IMR-90 (cell line): ENCODE measurements at regions not wholly inside any gene's neighbourhood (a gene's known extent, or its start where the extent isn't known, plus 50 kb on each side); places are given as distances from the start of the nearest gene placed in this dataset.

ENCODE experiments used
- ATAC-seq: fragments of 200-7000 bp; cut with Tn5 transposase; 2 replicates; pipeline ENCODE4 v1.9.1; 2020; ENCODE audit warnings: low read depth, mild to moderate bottlenecking, moderate library complexity
- BruUV-seq: library from RNA; stranded (reverse); fragments of 400-500 nt; replicated peaks from 2 replicates; lab custom pipeline; 2021; lab: Mats Ljungman, UMichigan
- CTCF ChIA-PET: fragments of 300-600 bp; formaldehyde crosslinking; extraction: SDS; loops from one replicate; lab custom pipeline; 2021; ENCODE audit warnings: antibody characterized with exemption; lab: Yijun Ruan, JAX
- POLR2A ChIA-PET: fragments of 300-600 bp; sonication (Branson Sonifier 250); formaldehyde crosslinking; loops from one replicate; lab custom pipeline; 2022; ENCODE audit warnings: antibody characterized with exemption; ENCODE audit not compliant: unreplicated experiment; lab: Charles Lee
- DNase-seq: peaks from one replicate; pipeline ENCODE4 v3.0.0; 2013
- H2AFZ ChIP-seq: replicated peaks from 2 replicates; pipeline ENCODE3; 2013; ENCODE audit warnings: low read length, mild to moderate bottlenecking; ENCODE audit not compliant: poor library complexity
- H2AK5ac ChIP-seq: 2 replicates; pipeline ENCODE4 v1.6.1; 2013; ENCODE audit warnings: low read depth, low read length, inconsistent platforms
- H2AK9ac ChIP-seq: replicated peaks from 2 replicates; pipeline ENCODE3; 2013; ENCODE audit warnings: mild to moderate bottlenecking, low read depth, low read length, moderate library complexity; ENCODE audit not compliant: poor library complexity
- H2BK120ac ChIP-seq: 2 replicates; pipeline ENCODE4 v1.6.1; 2013; ENCODE audit warnings: low read depth, low read length, inconsistent platforms
- H2BK15ac ChIP-seq: 3 replicates; pipeline ENCODE4 v1.6.1; 2013; ENCODE audit warnings: low read depth, low read length, inconsistent platforms
- H2BK20ac ChIP-seq: 2 replicates; pipeline ENCODE4 v1.6.1; 2013; ENCODE audit warnings: low read depth, mild to moderate bottlenecking, inconsistent platforms, low read length, moderate library complexity
- H2BK5ac ChIP-seq: 2 replicates; pipeline ENCODE4 v1.6.1; 2013; ENCODE audit warnings: mild to moderate bottlenecking, low read depth, low read length, inconsistent platforms; ENCODE audit not compliant: poor library complexity, severe bottlenecking
- H3K14ac ChIP-seq: replicated peaks from 2 replicates; pipeline ENCODE4 v1.6.1; 2013; ENCODE audit warnings: low read depth, low read length, inconsistent platforms
- H3K18ac ChIP-seq: 2 replicates; pipeline ENCODE4 v1.6.1; 2013; ENCODE audit warnings: low read depth, low read length, control low read depth
- H3K23ac ChIP-seq: 2 replicates; pipeline ENCODE4 v1.6.1; 2013; ENCODE audit warnings: low read depth, low read length, inconsistent platforms
- H3K27ac ChIP-seq: 2 replicates; pipeline ENCODE4 v1.5.1; 2013; ENCODE audit warnings: mild to moderate bottlenecking, control low read depth, low read length; ENCODE audit not compliant: insufficient read depth
- H3K27me3 ChIP-seq: 2 replicates; pipeline ENCODE4 v1.6.1; 2013; ENCODE audit warnings: low read length; ENCODE audit not compliant: control insufficient read depth, insufficient read depth
- H3K36me3 ChIP-seq: 2 replicates; pipeline ENCODE4 v1.6.1; 2013; ENCODE audit warnings: low read length, mixed read lengths; ENCODE audit not compliant: control insufficient read depth, insufficient read depth
- H3K4ac ChIP-seq: 2 replicates; pipeline ENCODE4 v1.6.1; 2013; ENCODE audit warnings: low read depth, low read length, inconsistent platforms
- H3K4me1 ChIP-seq: 2 replicates; pipeline ENCODE4 v1.6.1; 2013; ENCODE audit warnings: low read length, mixed read lengths; ENCODE audit not compliant: control insufficient read depth, insufficient read depth
- H3K4me2 ChIP-seq: 2 replicates; pipeline ENCODE4 v1.6.1; 2013; ENCODE audit warnings: low read depth, mild to moderate bottlenecking, control low read depth, low read length, moderate library complexity
- H3K4me3 ChIP-seq: 2 replicates; pipeline ENCODE4 v1.5.1; 2013; ENCODE audit warnings: low read depth, mild to moderate bottlenecking, control low read depth, low read length, moderate library complexity; ENCODE audit not compliant: insufficient read depth
- H3K56ac ChIP-seq: 2 replicates; pipeline ENCODE4 v1.6.1; 2013; ENCODE audit warnings: low read length, inconsistent platforms; ENCODE audit not compliant: insufficient read depth; ENCODE audit errors: extremely low read depth
- H3K79me1 ChIP-seq, 2 experiments: 2 replicates each; pipeline ENCODE4 v1.6.1; 2013; ENCODE audit warnings: low read length in 2 of 2, inconsistent platforms in 1 of 2, low read depth in 1 of 2
- H3K9ac ChIP-seq: 2 replicates; pipeline ENCODE4 v1.6.1; 2013; ENCODE audit warnings: low read depth, low read length, control low read depth
- H3K9me1 ChIP-seq: 2 replicates; pipeline ENCODE4 v1.6.1; 2013; ENCODE audit warnings: low read length, inconsistent platforms; ENCODE audit not compliant: insufficient read depth
- H3K9me3 ChIP-seq: 2 replicates; pipeline ENCODE4 v1.6.1; 2013; ENCODE audit warnings: low read length; ENCODE audit not compliant: control insufficient read depth, insufficient read depth
- H4K20me1 ChIP-seq: 2 replicates; pipeline ENCODE4 v1.6.1; 2013; ENCODE audit warnings: low read length, inconsistent platforms; ENCODE audit not compliant: insufficient read depth
- H4K5ac ChIP-seq: 2 replicates; pipeline ENCODE4 v1.6.1; 2013; ENCODE audit warnings: mild to moderate bottlenecking, low read depth, low read length, control low read depth
- H4K8ac ChIP-seq, 2 experiments: 2 replicates each; pipeline ENCODE4 v1.6.1; 2013; ENCODE audit warnings: low read depth in 2 of 2, low read length in 2 of 2, control low read depth in 1 of 2, inconsistent platforms in 1 of 2
- H4K91ac ChIP-seq: 2 replicates; pipeline ENCODE4 v1.6.1; 2013; ENCODE audit warnings: low read depth, low read length, inconsistent platforms; ENCODE audit not compliant: insufficient read depth
- MAFK ChIP-seq: IDR thresholded peaks from 2 replicates; pipeline ENCODE4 v1.6.1; 2012; ENCODE audit warnings: low read depth, low read length, improper control_type of control experiment
- WGBS, 2 experiments: methylation state at CpG; one replicate each; pipeline versions ENCODE4 v1.1.5 to v1.1.7; 2013; ENCODE audit warnings: missing lambda C conversion rate in 2 of 2; ENCODE audit not compliant: insufficient read length in 1 of 2; ENCODE audit errors: extremely low coverage in 2 of 2; 5-methylcytosine and 5-hydroxymethylcytosine counted together
- dilution Hi-C: fragments of 300-500 bp; cut with HindIII; formaldehyde crosslinking; loops from one replicate; pipeline ENCODE4 v1.14.3; 2018; ENCODE audit warnings: low sequenced_read_pairs; ENCODE audit not compliant: unreplicated experiment
- in situ Hi-C: fragments of 300-500 bp; cut with MboI; formaldehyde crosslinking; loops from 3 replicates; pipeline ENCODE4 v1.14.3; 2019; ENCODE audit warnings: low sequenced_read_pairs, inconsistent platforms, mixed read lengths
- intact Hi-C: fragments of 100-400 bp; cut with micrococcal nuclease; formaldehyde crosslinking; loops from 2 replicates; pipeline ENCODE4 v1.10.0; 2022

GRCh38 chr21:43353282-43354025 lies 73.5 kb downstream of the SIK1 start:
- in situ Hi-C loops (no loop called here), dilution Hi-C loops (no loop called here), intact Hi-C loops (no loop called here)
- CTCF ChIA-PET = no interaction called here
- Histone ChIP-seq H4K20me1 (no peaks in the 10 kb centered on the region), H3K14ac (no peak overlapping the region), H3K4me3 (no peak overlapping the region), H3K79me1 (no peaks in the 10 kb centered on the region), H3K9ac (no peak overlapping the region), H3K36me3 (no peaks in the 10 kb centered on the region), H4K91ac (no peak overlapping the region; the same call in 1 of the 2 replicates), H2BK15ac (no peak overlapping the region), H4K5ac (no peak overlapping the region), H2BK20ac (no peak overlapping the region), H2BK120ac (no peak overlapping the region), H3K27me3 (peaks cover 3% of the 10 kb centered on the region; the same call in 1 of the 2 replicates), H4K8ac (no peak overlapping the region), H3K4me1 (no peaks in the 10 kb centered on the region), H2BK5ac (no peak overlapping the region), H3K18ac (no peak overlapping the region), H3K4me2 (no peak overlapping the region), H3K9me3 (no peaks in the 10 kb centered on the region; the same call in 1 of the 2 replicates), H2AK5ac (no peak overlapping the region), H2AFZ (no peak overlapping the region), H3K9me1 (no peaks in the 10 kb centered on the region), H3K56ac (no peak overlapping the region), H3K23ac (no peak overlapping the region), H3K4ac (no peak overlapping the region), H3K27ac (no peak overlapping the region), H2AK9ac (no peak overlapping the region)
- no TSS peak for BruUV-seq
- no peak for ATAC-seq
- DNase-seq = no peak
- POLR2A ChIA-PET = no interaction called here
- 85% methylated on average over 20 of the region's 28 CpGs; no CpG with 5 or more reads in 1 of the 2 experiments for WGBS, 2 experiments
- no peak for TF ChIP-seq MAFK
